IMR-90 (cell line): ENCODE measurements at regions not wholly inside any gene's neighbourhood (a gene's known extent, or its start where the extent isn't known, plus 50 kb on each side); places are given as distances from the start of the nearest gene placed in this dataset.

Experiments used
- ATAC-seq: fragments of 200-7000 bp; cut with Tn5 transposase; 2 replicates; pipeline ENCODE4 v1.9.1; 2020; ENCODE audit warnings: low read depth, mild to moderate bottlenecking, moderate library complexity
- BruUV-seq: library from RNA; stranded (reverse); fragments of 400-500 nt; replicated peaks from 2 replicates; lab custom pipeline; 2021; lab: Mats Ljungman, UMichigan
- CTCF ChIA-PET: fragments of 300-600 bp; formaldehyde crosslinking; extraction: SDS; loops from one replicate; lab custom pipeline; 2021; ENCODE audit warnings: antibody characterized with exemption; lab: Yijun Ruan, JAX
- POLR2A ChIA-PET: fragments of 300-600 bp; sonication (Branson Sonifier 250); formaldehyde crosslinking; loops from one replicate; lab custom pipeline; 2022; ENCODE audit warnings: antibody characterized with exemption; ENCODE audit not compliant: unreplicated experiment; lab: Charles Lee
- DNase-seq: peaks from one replicate; pipeline ENCODE4 v3.0.0; 2013
- H2AFZ ChIP-seq: replicated peaks from 2 replicates; pipeline ENCODE3; 2013; ENCODE audit warnings: low read length, mild to moderate bottlenecking; ENCODE audit not compliant: poor library complexity
- H2AK5ac ChIP-seq: 2 replicates; pipeline ENCODE4 v1.6.1; 2013; ENCODE audit warnings: low read depth, low read length, inconsistent platforms
- H2AK9ac ChIP-seq: replicated peaks from 2 replicates; pipeline ENCODE3; 2013; ENCODE audit warnings: mild to moderate bottlenecking, low read depth, low read length, moderate library complexity; ENCODE audit not compliant: poor library complexity
- H2BK120ac ChIP-seq: 2 replicates; pipeline ENCODE4 v1.6.1; 2013; ENCODE audit warnings: low read depth, low read length, inconsistent platforms
- H2BK15ac ChIP-seq: 3 replicates; pipeline ENCODE4 v1.6.1; 2013; ENCODE audit warnings: low read depth, low read length, inconsistent platforms
- H2BK20ac ChIP-seq: 2 replicates; pipeline ENCODE4 v1.6.1; 2013; ENCODE audit warnings: low read depth, mild to moderate bottlenecking, inconsistent platforms, low read length, moderate library complexity
- H2BK5ac ChIP-seq: 2 replicates; pipeline ENCODE4 v1.6.1; 2013; ENCODE audit warnings: mild to moderate bottlenecking, low read depth, low read length, inconsistent platforms; ENCODE audit not compliant: poor library complexity, severe bottlenecking
- H3K14ac ChIP-seq: replicated peaks from 2 replicates; pipeline ENCODE4 v1.6.1; 2013; ENCODE audit warnings: low read depth, low read length, inconsistent platforms
- H3K18ac ChIP-seq: 2 replicates; pipeline ENCODE4 v1.6.1; 2013; ENCODE audit warnings: low read depth, low read length, control low read depth
- H3K23ac ChIP-seq: 2 replicates; pipeline ENCODE4 v1.6.1; 2013; ENCODE audit warnings: low read depth, low read length, inconsistent platforms
- H3K27ac ChIP-seq: 2 replicates; pipeline ENCODE4 v1.5.1; 2013; ENCODE audit warnings: mild to moderate bottlenecking, control low read depth, low read length; ENCODE audit not compliant: insufficient read depth
- H3K27me3 ChIP-seq: 2 replicates; pipeline ENCODE4 v1.6.1; 2013; ENCODE audit warnings: low read length; ENCODE audit not compliant: control insufficient read depth, insufficient read depth
- H3K36me3 ChIP-seq: 2 replicates; pipeline ENCODE4 v1.6.1; 2013; ENCODE audit warnings: low read length, mixed read lengths; ENCODE audit not compliant: control insufficient read depth, insufficient read depth
- H3K4ac ChIP-seq: 2 replicates; pipeline ENCODE4 v1.6.1; 2013; ENCODE audit warnings: low read depth, low read length, inconsistent platforms
- H3K4me1 ChIP-seq: 2 replicates; pipeline ENCODE4 v1.6.1; 2013; ENCODE audit warnings: low read length, mixed read lengths; ENCODE audit not compliant: control insufficient read depth, insufficient read depth
- H3K4me2 ChIP-seq: 2 replicates; pipeline ENCODE4 v1.6.1; 2013; ENCODE audit warnings: low read depth, mild to moderate bottlenecking, control low read depth, low read length, moderate library complexity
- H3K4me3 ChIP-seq: 2 replicates; pipeline ENCODE4 v1.5.1; 2013; ENCODE audit warnings: low read depth, mild to moderate bottlenecking, control low read depth, low read length, moderate library complexity; ENCODE audit not compliant: insufficient read depth
- H3K56ac ChIP-seq: 2 replicates; pipeline ENCODE4 v1.6.1; 2013; ENCODE audit warnings: low read length, inconsistent platforms; ENCODE audit not compliant: insufficient read depth; ENCODE audit errors: extremely low read depth
- H3K79me1 ChIP-seq, 2 experiments: 2 replicates each; pipeline ENCODE4 v1.6.1; 2013; ENCODE audit warnings: low read length in 2 of 2, inconsistent platforms in 1 of 2, low read depth in 1 of 2
- H3K9ac ChIP-seq: 2 replicates; pipeline ENCODE4 v1.6.1; 2013; ENCODE audit warnings: low read depth, low read length, control low read depth
- H3K9me1 ChIP-seq: 2 replicates; pipeline ENCODE4 v1.6.1; 2013; ENCODE audit warnings: low read length, inconsistent platforms; ENCODE audit not compliant: insufficient read depth
- H3K9me3 ChIP-seq: 2 replicates; pipeline ENCODE4 v1.6.1; 2013; ENCODE audit warnings: low read length; ENCODE audit not compliant: control insufficient read depth, insufficient read depth
- H4K20me1 ChIP-seq: 2 replicates; pipeline ENCODE4 v1.6.1; 2013; ENCODE audit warnings: low read length, inconsistent platforms; ENCODE audit not compliant: insufficient read depth
- H4K5ac ChIP-seq: 2 replicates; pipeline ENCODE4 v1.6.1; 2013; ENCODE audit warnings: mild to moderate bottlenecking, low read depth, low read length, control low read depth
- H4K8ac ChIP-seq, 2 experiments: 2 replicates each; pipeline ENCODE4 v1.6.1; 2013; ENCODE audit warnings: low read depth in 2 of 2, low read length in 2 of 2, control low read depth in 1 of 2, inconsistent platforms in 1 of 2
- H4K91ac ChIP-seq: 2 replicates; pipeline ENCODE4 v1.6.1; 2013; ENCODE audit warnings: low read depth, low read length, inconsistent platforms; ENCODE audit not compliant: insufficient read depth
- BHLHE40 ChIP-seq: fragments of 150-350 bp; IDR thresholded peaks from 2 replicates; pipeline ENCODE4 v1.6.1; 2016; ENCODE audit warnings: mild to moderate bottlenecking, low read depth, low read length
- CEBPB ChIP-seq: IDR thresholded peaks from 2 replicates; pipeline ENCODE4 v1.6.1; 2012; ENCODE audit warnings: low read depth, low read length, improper control_type of control experiment
- MAZ ChIP-seq: IDR thresholded peaks from 2 replicates; pipeline ENCODE4 v1.6.1; 2012; ENCODE audit warnings: low read depth, mild to moderate bottlenecking, low read length, improper control_type of control experiment, moderate library complexity, borderline replicate concordance
- POLR2A ChIP-seq: IDR thresholded peaks from 2 replicates; pipeline ENCODE4 v1.6.1; 2012; ENCODE audit warnings: mild to moderate bottlenecking, low read depth, low read length
- RAD21 ChIP-seq: IDR thresholded peaks from 2 replicates; pipeline ENCODE4 v1.6.1; 2012; ENCODE audit warnings: low read length, improper control_type of control experiment
- RCOR1 ChIP-seq: IDR thresholded peaks from 2 replicates; pipeline ENCODE4 v1.6.1; 2012; ENCODE audit warnings: mild to moderate bottlenecking, low read length, improper control_type of control experiment; ENCODE audit not compliant: insufficient replicate concordance
- SMC3 ChIP-seq: fragments of 150-350 bp; IDR thresholded peaks from 2 replicates; pipeline ENCODE4 v1.6.1; 2016; ENCODE audit warnings: low read depth, mild to moderate bottlenecking, antibody characterized with exemption, low read length, moderate library complexity
- WGBS, 2 experiments: methylation state at CpG; one replicate each; pipeline versions ENCODE4 v1.1.5 to v1.1.7; 2013; ENCODE audit warnings: missing lambda C conversion rate in 2 of 2; ENCODE audit not compliant: insufficient read length in 1 of 2; ENCODE audit errors: extremely low coverage in 2 of 2; 5-methylcytosine and 5-hydroxymethylcytosine counted together
- dilution Hi-C: fragments of 300-500 bp; cut with HindIII; formaldehyde crosslinking; loops from one replicate; pipeline ENCODE4 v1.14.3; 2018; ENCODE audit warnings: low sequenced_read_pairs; ENCODE audit not compliant: unreplicated experiment
- in situ Hi-C: fragments of 300-500 bp; cut with MboI; formaldehyde crosslinking; loops from 3 replicates; pipeline ENCODE4 v1.14.3; 2019; ENCODE audit warnings: low sequenced_read_pairs, inconsistent platforms, mixed read lengths
- intact Hi-C: fragments of 100-400 bp; cut with micrococcal nuclease; formaldehyde crosslinking; loops from 2 replicates; pipeline ENCODE4 v1.10.0; 2022
- TF ChIP-seq, protein P1 (sequence below): fragments of 150-350 bp; IDR thresholded peaks from 2 replicates; pipeline ENCODE4 v1.6.1; 2016; ENCODE audit warnings: low read depth, mild to moderate bottlenecking, low read length, moderate library complexity, borderline replicate concordance
- TF ChIP-seq, protein P2 (sequence below): fragments of 150-350 bp; IDR thresholded peaks from 2 replicates; pipeline ENCODE4 v1.6.1; 2017; ENCODE audit warnings: mild to moderate bottlenecking, antibody characterized with exemption, low read length, low read depth

DNA sequence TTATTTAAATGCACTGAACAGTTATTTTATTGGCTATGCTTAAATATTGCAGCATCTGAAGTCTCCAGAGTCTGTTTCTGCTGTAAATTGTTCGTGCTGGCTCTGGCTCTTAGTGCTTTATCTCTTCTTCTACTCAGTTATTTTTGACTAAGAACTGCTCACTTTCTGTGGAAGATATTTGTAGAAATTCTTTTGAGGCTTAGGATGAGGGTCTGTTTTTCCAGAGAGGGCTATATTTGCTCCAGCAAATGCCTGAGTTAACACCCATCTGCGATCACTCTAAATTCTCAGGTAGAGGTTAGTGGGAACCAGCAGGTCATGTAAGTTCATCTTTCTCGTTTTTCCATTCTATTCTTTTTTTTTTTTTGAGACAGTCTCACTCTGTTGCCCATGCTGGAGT lies 71.1 kb downstream of the ARL6IP4 start:
- BruUV-seq = no TSS peak
- Histone ChIP-seq H2BK5ac (no peak overlapping the region), H2BK120ac (no peak overlapping the region), H3K9me1 (peaks cover 33% of the 10 kb centered on the region), H3K9ac (no peak overlapping the region), H3K18ac (no peak overlapping the region), H4K5ac (no peak overlapping the region), H3K9me3 (no peaks in the 10 kb centered on the region), H3K4ac (no peak overlapping the region), H4K20me1 (peaks cover 24% of the 10 kb centered on the region; the same call in 1 of the 2 replicates), H2BK20ac (no peak overlapping the region), H3K4me1 (peaks cover 20% of the 10 kb centered on the region), H3K14ac (no peak overlapping the region), H3K23ac (no peak overlapping the region), H3K4me3 (no peak overlapping the region), H2AK5ac (no peak overlapping the region), H2AK9ac (no peak overlapping the region), H2BK15ac (no peak overlapping the region), H4K91ac (no peak overlapping the region), H3K27ac (no peak overlapping the region), H4K8ac (no peak overlapping the region), H3K27me3 (no peaks in the 10 kb centered on the region), H2AFZ (no peak overlapping the region), H3K56ac (no peak overlapping the region), H3K4me2 (no peak overlapping the region), H3K36me3 (no peaks in the 10 kb centered on the region), H3K79me1 (peaks cover 0 to 26% of the 10 kb centered on the region in 2 experiments; a peak in 2 of 4 replicates)
- in situ Hi-C loops = no loop called here
- POLR2A ChIA-PET = no interaction called here
- no peak for TF ChIP-seq POLR2A
- no peak for TF ChIP-seq MAZ
- no peak for TF ChIP-seq RAD21
- TF ChIP-seq CEBPB = no peak
- TF ChIP-seq, protein P1, sequence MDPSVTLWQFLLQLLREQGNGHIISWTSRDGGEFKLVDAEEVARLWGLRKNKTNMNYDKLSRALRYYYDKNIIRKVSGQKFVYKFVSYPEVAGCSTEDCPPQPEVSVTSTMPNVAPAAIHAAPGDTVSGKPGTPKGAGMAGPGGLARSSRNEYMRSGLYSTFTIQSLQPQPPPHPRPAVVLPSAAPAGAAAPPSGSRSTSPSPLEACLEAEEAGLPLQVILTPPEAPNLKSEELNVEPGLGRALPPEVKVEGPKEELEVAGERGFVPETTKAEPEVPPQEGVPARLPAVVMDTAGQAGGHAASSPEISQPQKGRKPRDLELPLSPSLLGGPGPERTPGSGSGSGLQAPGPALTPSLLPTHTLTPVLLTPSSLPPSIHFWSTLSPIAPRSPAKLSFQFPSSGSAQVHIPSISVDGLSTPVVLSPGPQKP = no peak
- no peak for TF ChIP-seq RCOR1
- TF ChIP-seq BHLHE40 = no peak
- TF ChIP-seq SMC3 = no peak
- TF ChIP-seq, protein P2, sequence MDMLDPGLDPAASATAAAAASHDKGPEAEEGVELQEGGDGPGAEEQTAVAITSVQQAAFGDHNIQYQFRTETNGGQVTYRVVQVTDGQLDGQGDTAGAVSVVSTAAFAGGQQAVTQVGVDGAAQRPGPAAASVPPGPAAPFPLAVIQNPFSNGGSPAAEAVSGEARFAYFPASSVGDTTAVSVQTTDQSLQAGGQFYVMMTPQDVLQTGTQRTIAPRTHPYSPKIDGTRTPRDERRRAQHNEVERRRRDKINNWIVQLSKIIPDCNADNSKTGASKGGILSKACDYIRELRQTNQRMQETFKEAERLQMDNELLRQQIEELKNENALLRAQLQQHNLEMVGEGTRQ = no peak
- WGBS, 2 experiments = 60% methylated on average over 1 of the region's 3 CpGs; no CpG with 5 or more reads in 1 of the 2 experiments
- no peak for ATAC-seq
- intact Hi-C loops = loop anchor here (5.0 kb wide), 1 partner anchor 36 kb away; no protein-coding TSS in a partner anchor
- no peak for DNase-seq
- CTCF ChIA-PET = no interaction called here
- dilution Hi-C loops = no loop called here
